IMR-90 (cell line): ENCODE measurements at regions not wholly inside any gene's neighbourhood (a gene's known extent, or its start where the extent isn't known, plus 50 kb on each side); places are given as distances from the start of the nearest gene placed in this dataset.

Experiments used
- ATAC-seq: fragments of 200-7000 bp; cut with Tn5 transposase; 2 replicates; pipeline ENCODE4 v1.9.1; 2020; ENCODE audit warnings: low read depth, mild to moderate bottlenecking, moderate library complexity
- BruUV-seq: library from RNA; stranded (reverse); fragments of 400-500 nt; replicated peaks from 2 replicates; lab custom pipeline; 2021; lab: Mats Ljungman, UMichigan
- CTCF ChIA-PET: fragments of 300-600 bp; formaldehyde crosslinking; extraction: SDS; loops from one replicate; lab custom pipeline; 2021; ENCODE audit warnings: antibody characterized with exemption; lab: Yijun Ruan, JAX
- POLR2A ChIA-PET: fragments of 300-600 bp; sonication (Branson Sonifier 250); formaldehyde crosslinking; loops from one replicate; lab custom pipeline; 2022; ENCODE audit warnings: antibody characterized with exemption; ENCODE audit not compliant: unreplicated experiment; lab: Charles Lee
- DNase-seq: peaks from one replicate; pipeline ENCODE4 v3.0.0; 2013
- H2AFZ ChIP-seq: replicated peaks from 2 replicates; pipeline ENCODE3; 2013; ENCODE audit warnings: low read length, mild to moderate bottlenecking; ENCODE audit not compliant: poor library complexity
- H2AK5ac ChIP-seq: 2 replicates; pipeline ENCODE4 v1.6.1; 2013; ENCODE audit warnings: low read depth, low read length, inconsistent platforms
- H2AK9ac ChIP-seq: replicated peaks from 2 replicates; pipeline ENCODE3; 2013; ENCODE audit warnings: mild to moderate bottlenecking, low read depth, low read length, moderate library complexity; ENCODE audit not compliant: poor library complexity
- H2BK120ac ChIP-seq: 2 replicates; pipeline ENCODE4 v1.6.1; 2013; ENCODE audit warnings: low read depth, low read length, inconsistent platforms
- H2BK15ac ChIP-seq: 3 replicates; pipeline ENCODE4 v1.6.1; 2013; ENCODE audit warnings: low read depth, low read length, inconsistent platforms
- H2BK20ac ChIP-seq: 2 replicates; pipeline ENCODE4 v1.6.1; 2013; ENCODE audit warnings: low read depth, mild to moderate bottlenecking, inconsistent platforms, low read length, moderate library complexity
- H2BK5ac ChIP-seq: 2 replicates; pipeline ENCODE4 v1.6.1; 2013; ENCODE audit warnings: mild to moderate bottlenecking, low read depth, low read length, inconsistent platforms; ENCODE audit not compliant: poor library complexity, severe bottlenecking
- H3K14ac ChIP-seq: replicated peaks from 2 replicates; pipeline ENCODE4 v1.6.1; 2013; ENCODE audit warnings: low read depth, low read length, inconsistent platforms
- H3K18ac ChIP-seq: 2 replicates; pipeline ENCODE4 v1.6.1; 2013; ENCODE audit warnings: low read depth, low read length, control low read depth
- H3K23ac ChIP-seq: 2 replicates; pipeline ENCODE4 v1.6.1; 2013; ENCODE audit warnings: low read depth, low read length, inconsistent platforms
- H3K27ac ChIP-seq: 2 replicates; pipeline ENCODE4 v1.5.1; 2013; ENCODE audit warnings: mild to moderate bottlenecking, control low read depth, low read length; ENCODE audit not compliant: insufficient read depth
- H3K27me3 ChIP-seq: 2 replicates; pipeline ENCODE4 v1.6.1; 2013; ENCODE audit warnings: low read length; ENCODE audit not compliant: control insufficient read depth, insufficient read depth
- H3K36me3 ChIP-seq: 2 replicates; pipeline ENCODE4 v1.6.1; 2013; ENCODE audit warnings: low read length, mixed read lengths; ENCODE audit not compliant: control insufficient read depth, insufficient read depth
- H3K4ac ChIP-seq: 2 replicates; pipeline ENCODE4 v1.6.1; 2013; ENCODE audit warnings: low read depth, low read length, inconsistent platforms
- H3K4me1 ChIP-seq: 2 replicates; pipeline ENCODE4 v1.6.1; 2013; ENCODE audit warnings: low read length, mixed read lengths; ENCODE audit not compliant: control insufficient read depth, insufficient read depth
- H3K4me2 ChIP-seq: 2 replicates; pipeline ENCODE4 v1.6.1; 2013; ENCODE audit warnings: low read depth, mild to moderate bottlenecking, control low read depth, low read length, moderate library complexity
- H3K4me3 ChIP-seq: 2 replicates; pipeline ENCODE4 v1.5.1; 2013; ENCODE audit warnings: low read depth, mild to moderate bottlenecking, control low read depth, low read length, moderate library complexity; ENCODE audit not compliant: insufficient read depth
- H3K56ac ChIP-seq: 2 replicates; pipeline ENCODE4 v1.6.1; 2013; ENCODE audit warnings: low read length, inconsistent platforms; ENCODE audit not compliant: insufficient read depth; ENCODE audit errors: extremely low read depth
- H3K79me1 ChIP-seq, 2 experiments: 2 replicates each; pipeline ENCODE4 v1.6.1; 2013; ENCODE audit warnings: low read length in 2 of 2, inconsistent platforms in 1 of 2, low read depth in 1 of 2
- H3K9ac ChIP-seq: 2 replicates; pipeline ENCODE4 v1.6.1; 2013; ENCODE audit warnings: low read depth, low read length, control low read depth
- H3K9me1 ChIP-seq: 2 replicates; pipeline ENCODE4 v1.6.1; 2013; ENCODE audit warnings: low read length, inconsistent platforms; ENCODE audit not compliant: insufficient read depth
- H3K9me3 ChIP-seq: 2 replicates; pipeline ENCODE4 v1.6.1; 2013; ENCODE audit warnings: low read length; ENCODE audit not compliant: control insufficient read depth, insufficient read depth
- H4K20me1 ChIP-seq: 2 replicates; pipeline ENCODE4 v1.6.1; 2013; ENCODE audit warnings: low read length, inconsistent platforms; ENCODE audit not compliant: insufficient read depth
- H4K5ac ChIP-seq: 2 replicates; pipeline ENCODE4 v1.6.1; 2013; ENCODE audit warnings: mild to moderate bottlenecking, low read depth, low read length, control low read depth
- H4K8ac ChIP-seq, 2 experiments: 2 replicates each; pipeline ENCODE4 v1.6.1; 2013; ENCODE audit warnings: low read depth in 2 of 2, low read length in 2 of 2, control low read depth in 1 of 2, inconsistent platforms in 1 of 2
- H4K91ac ChIP-seq: 2 replicates; pipeline ENCODE4 v1.6.1; 2013; ENCODE audit warnings: low read depth, low read length, inconsistent platforms; ENCODE audit not compliant: insufficient read depth
- CEBPB ChIP-seq: IDR thresholded peaks from 2 replicates; pipeline ENCODE4 v1.6.1; 2012; ENCODE audit warnings: low read depth, low read length, improper control_type of control experiment
- NFE2L2 ChIP-seq: fragments of 150-350 bp; IDR thresholded peaks from 2 replicates; pipeline ENCODE4 v1.6.1; 2016; ENCODE audit warnings: low read depth, mild to moderate bottlenecking, low read length
- POLR2A ChIP-seq: IDR thresholded peaks from 2 replicates; pipeline ENCODE4 v1.6.1; 2012; ENCODE audit warnings: mild to moderate bottlenecking, low read depth, low read length
- WGBS, 2 experiments: methylation state at CpG; one replicate each; pipeline versions ENCODE4 v1.1.5 to v1.1.7; 2013; ENCODE audit warnings: missing lambda C conversion rate in 2 of 2; ENCODE audit not compliant: insufficient read length in 1 of 2; ENCODE audit errors: extremely low coverage in 2 of 2; 5-methylcytosine and 5-hydroxymethylcytosine counted together
- dilution Hi-C: fragments of 300-500 bp; cut with HindIII; formaldehyde crosslinking; loops from one replicate; pipeline ENCODE4 v1.14.3; 2018; ENCODE audit warnings: low sequenced_read_pairs; ENCODE audit not compliant: unreplicated experiment
- in situ Hi-C: fragments of 300-500 bp; cut with MboI; formaldehyde crosslinking; loops from 3 replicates; pipeline ENCODE4 v1.14.3; 2019; ENCODE audit warnings: low sequenced_read_pairs, inconsistent platforms, mixed read lengths
- intact Hi-C: fragments of 100-400 bp; cut with micrococcal nuclease; formaldehyde crosslinking; loops from 2 replicates; pipeline ENCODE4 v1.10.0; 2022
- TF ChIP-seq, protein P1 (sequence below): fragments of 150-350 bp; IDR thresholded peaks from 2 replicates; pipeline ENCODE4 v1.6.1; 2016; ENCODE audit warnings: low read depth, mild to moderate bottlenecking, low read length, moderate library complexity, borderline replicate concordance

DNA sequence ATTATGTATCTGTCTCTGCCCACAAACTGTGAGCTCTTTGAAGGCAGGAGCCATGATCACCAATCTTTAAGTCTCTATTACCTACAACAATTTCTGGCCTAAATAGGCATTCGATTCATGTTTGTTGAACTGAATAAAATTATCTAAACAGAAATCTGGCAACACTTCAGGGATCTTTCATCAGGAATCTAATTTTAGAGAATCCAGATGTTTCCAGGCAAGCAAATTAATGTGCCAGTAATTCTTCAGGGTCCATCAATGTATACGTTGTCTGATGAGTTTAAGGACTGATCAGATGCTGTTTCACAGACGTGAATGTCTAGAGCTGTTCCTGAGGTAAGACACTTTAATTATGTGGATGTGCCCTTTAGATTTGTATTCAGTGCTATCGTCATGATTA is 524.4 kb downstream of the PTPRC start:
- dilution Hi-C loops (no loop called here), in situ Hi-C loops (no loop called here), intact Hi-C loops (no loop called here)
- H3K27ac ChIP-seq, result no peak overlapping the region
- ATAC-seq, result no peak
- H3K9me3 ChIP-seq, result no peaks in the 10 kb centered on the region
- WGBS, 2 experiments, result no CpG with 5 or more reads among the region's 4 CpGs
- no peak overlapping the region for H2AK9ac ChIP-seq
- no peak overlapping the region for H4K5ac ChIP-seq
- no peaks in the 10 kb centered on the region for H3K79me1 ChIP-seq
- no peak overlapping the region for H2AK5ac ChIP-seq
- no peaks in the 10 kb centered on the region for H3K36me3 ChIP-seq
- BruUV-seq, result no TSS peak
- H3K4ac ChIP-seq, result no peak overlapping the region
- no peak overlapping the region for H3K18ac ChIP-seq
- H3K4me1 ChIP-seq, result no peaks in the 10 kb centered on the region
- H2BK120ac ChIP-seq, result no peak overlapping the region
- H3K14ac ChIP-seq, result no peak overlapping the region
- no peaks in the 10 kb centered on the region for H3K9me1 ChIP-seq
- H4K20me1 ChIP-seq, result no peaks in the 10 kb centered on the region
- no peak overlapping the region for H4K8ac ChIP-seq
- TF ChIP-seq CEBPB (no peak), NFE2L2 (no peak), POLR2A (no peak)
- TF ChIP-seq, protein P1, sequence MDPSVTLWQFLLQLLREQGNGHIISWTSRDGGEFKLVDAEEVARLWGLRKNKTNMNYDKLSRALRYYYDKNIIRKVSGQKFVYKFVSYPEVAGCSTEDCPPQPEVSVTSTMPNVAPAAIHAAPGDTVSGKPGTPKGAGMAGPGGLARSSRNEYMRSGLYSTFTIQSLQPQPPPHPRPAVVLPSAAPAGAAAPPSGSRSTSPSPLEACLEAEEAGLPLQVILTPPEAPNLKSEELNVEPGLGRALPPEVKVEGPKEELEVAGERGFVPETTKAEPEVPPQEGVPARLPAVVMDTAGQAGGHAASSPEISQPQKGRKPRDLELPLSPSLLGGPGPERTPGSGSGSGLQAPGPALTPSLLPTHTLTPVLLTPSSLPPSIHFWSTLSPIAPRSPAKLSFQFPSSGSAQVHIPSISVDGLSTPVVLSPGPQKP, result no peak
- H3K4me2 ChIP-seq, result no peak overlapping the region
- H2AFZ ChIP-seq, result no peak overlapping the region
- H3K4me3 ChIP-seq, result no peak overlapping the region
- H2BK20ac ChIP-seq, result no peak overlapping the region
- H2BK15ac ChIP-seq, result no peak overlapping the region
- CTCF ChIA-PET, result interaction anchor here (0.9 kb wide), 1 partner anchor 41 kb away, joined by 3 read pairs; no protein-coding TSS in a partner anchor
- no peak overlapping the region for H3K23ac ChIP-seq
- H3K27me3 ChIP-seq, result no peaks in the 10 kb centered on the region
- no peak overlapping the region for H3K56ac ChIP-seq
- H4K91ac ChIP-seq, result no peak overlapping the region
- DNase-seq, result no peak
- H2BK5ac ChIP-seq, result no peak overlapping the region
- POLR2A ChIA-PET, result interaction anchor here (0.8 kb wide), 1 partner anchor 12 kb away, joined by 12 read pairs; no protein-coding TSS in a partner anchor
- no peak overlapping the region for H3K9ac ChIP-seq
